OCI-LY1 (cell line): ENCODE measurements at regions not wholly inside any gene's neighbourhood (a gene's known extent, or its start where the extent isn't known, plus 50 kb on each side); places are given as distances from the start of the nearest gene placed in this dataset.

Experiments
- H2AFZ ChIP-seq: fragments of 200-600 bp; sonication (generic), shearing (Covaris generic); 2 replicates; pipeline ENCODE4 v1.6.0; 2014; ENCODE audit warnings: antibody characterized with exemption, mild to moderate bottlenecking, low read length
- H3F3A ChIP-seq: fragments of 200-600 bp; sonication (generic), shearing (Covaris generic); 2 replicates; pipeline ENCODE4 v1.6.0; 2014; ENCODE audit warnings: mild to moderate bottlenecking, antibody characterized with exemption, low read length, moderate library complexity; ENCODE audit not compliant: insufficient read depth
- H3K27ac ChIP-seq: fragments of 200-600 bp; sonication (generic); 2 replicates; pipeline ENCODE4 v1.5.1; 2014; ENCODE audit warnings: low read length, mixed run types, mild to moderate bottlenecking, low read depth; ENCODE audit not compliant: poor library complexity, severe bottlenecking
- H3K27me3 ChIP-seq: fragments of 200-600 bp; sonication (generic); 2 replicates; pipeline ENCODE4 v1.6.0; 2014; ENCODE audit warnings: antibody characterized with exemption, mild to moderate bottlenecking, low read length, moderate library complexity; ENCODE audit not compliant: insufficient read depth
- H3K36me3 ChIP-seq: fragments of 200-600 bp; sonication (generic); 2 replicates; pipeline ENCODE4 v1.6.1; 2014; ENCODE audit warnings: mild to moderate bottlenecking, antibody characterized with exemption, low read length, moderate library complexity, mixed read lengths; ENCODE audit not compliant: insufficient read depth
- H3K4me1 ChIP-seq: fragments of 200-600 bp; sonication (generic); 2 replicates; pipeline ENCODE4 v1.5.1; 2014; ENCODE audit warnings: mild to moderate bottlenecking, low read length, moderate library complexity; ENCODE audit not compliant: insufficient read depth, severe bottlenecking
- H3K4me2 ChIP-seq: fragments of 200-600 bp; sonication (generic), shearing (Covaris generic); 2 replicates; pipeline ENCODE4 v1.6.1; 2014; ENCODE audit warnings: low read length
- H3K4me3 ChIP-seq: fragments of 200-600 bp; sonication (generic); 2 replicates; pipeline ENCODE4 v1.5.1; 2014; ENCODE audit warnings: low read length, low read depth, mild to moderate bottlenecking, mixed read lengths; ENCODE audit not compliant: poor library complexity, severe bottlenecking
- H3K79me2 ChIP-seq: fragments of 200-600 bp; shearing (Covaris generic); 2 replicates; pipeline ENCODE4 v1.6.1; 2016; ENCODE audit warnings: mixed run types, low read length, mixed read lengths; ENCODE audit not compliant: insufficient read depth
- H3K9ac ChIP-seq: fragments of 200-600 bp; sonication (generic), shearing (Covaris generic); 2 replicates; pipeline ENCODE4 v1.6.1; 2014; ENCODE audit warnings: mild to moderate bottlenecking, low read length, mixed read lengths
- H3K9me2 ChIP-seq: fragments of 200-600 bp; sonication (generic), shearing (Covaris generic); 2 replicates; pipeline ENCODE4 v1.6.1; 2014; ENCODE audit warnings: low read depth, mild to moderate bottlenecking, low read length, mixed read lengths
- H3K9me3 ChIP-seq: fragments of 200-600 bp; shearing (Covaris generic); 2 replicates; pipeline ENCODE4 v1.6.1; 2014; ENCODE audit warnings: low read length, mixed read lengths
- H4K20me1 ChIP-seq: fragments of 200-600 bp; sonication (generic), shearing (Covaris generic); 2 replicates; pipeline ENCODE4 v1.6.0; 2016; ENCODE audit warnings: mild to moderate bottlenecking, low read length; ENCODE audit not compliant: insufficient read depth
- CTCF ChIP-seq: fragments of 200-600 bp; sonication (generic), shearing (Covaris generic); IDR thresholded peaks from 2 replicates; pipeline ENCODE4 v1.5.1; 2017; ENCODE audit warnings: mild to moderate bottlenecking, antibody characterized with exemption, low read length, moderate library complexity, mixed read lengths
- EZH2 ChIP-seq: fragments of 200-600 bp; sonication (generic), shearing (Covaris generic); IDR thresholded peaks from 2 replicates; pipeline ENCODE4 v1.8.0; 2017; ENCODE audit warnings: borderline replicate concordance, mixed run types, mild to moderate bottlenecking, antibody characterized with exemption, low read length, moderate library complexity, mixed read lengths

GRCh38 chr5:4370218-4370617 is 769.9 kb upstream of the ADAMTS16 start:
- no peak overlapping the region for H3K27ac ChIP-seq
- no peaks in the 10 kb centered on the region for H4K20me1 ChIP-seq
- TF ChIP-seq EZH2 (no peak), CTCF (no peak)
- H3K9me3 ChIP-seq = no peaks in the 10 kb centered on the region
- H2AFZ ChIP-seq = no peak overlapping the region
- H3K9ac ChIP-seq = no peak overlapping the region
- H3K4me1 ChIP-seq = no peaks in the 10 kb centered on the region
- H3K9me2 ChIP-seq = no peaks in the 10 kb centered on the region
- no peaks in the 10 kb centered on the region for H3K36me3 ChIP-seq
- H3K4me2 ChIP-seq = no peak overlapping the region
- H3K4me3 ChIP-seq = no peak overlapping the region
- no peaks in the 10 kb centered on the region for H3F3A ChIP-seq
- no peaks in the 10 kb centered on the region for H3K27me3 ChIP-seq
- H3K79me2 ChIP-seq = no peaks in the 10 kb centered on the region

GRCh38 chr5:4372481-4372880 is 767.6 kb upstream of the ADAMTS16 start:
- Histone ChIP-seq H2AFZ (no peak overlapping the region), H3K27ac (no peak overlapping the region), H3K79me2 (no peaks in the 10 kb centered on the region), H3K9me3 (no peaks in the 10 kb centered on the region), H3K4me3 (no peak overlapping the region), H3K9ac (no peak overlapping the region), H3K4me2 (no peak overlapping the region), H3K9me2 (no peaks in the 10 kb centered on the region), H3F3A (no peaks in the 10 kb centered on the region), H4K20me1 (no peaks in the 10 kb centered on the region), H3K4me1 (no peaks in the 10 kb centered on the region), H3K36me3 (no peaks in the 10 kb centered on the region), H3K27me3 (no peaks in the 10 kb centered on the region)
- TF ChIP-seq EZH2 = no peak
- TF ChIP-seq CTCF = no peak

GRCh38 chr5:4373051-4373820 is 766.9 kb upstream of the ADAMTS16 start:
- Histone ChIP-seq H3F3A (no peaks in the 10 kb centered on the region), H3K4me2 (no peak overlapping the region), H3K27ac (no peak overlapping the region), H3K4me1 (no peaks in the 10 kb centered on the region), H3K27me3 (no peaks in the 10 kb centered on the region), H3K9me2 (no peaks in the 10 kb centered on the region), H3K9ac (no peak overlapping the region), H4K20me1 (no peaks in the 10 kb centered on the region), H3K4me3 (no peak overlapping the region), H3K36me3 (no peaks in the 10 kb centered on the region), H3K79me2 (no peaks in the 10 kb centered on the region), H3K9me3 (no peaks in the 10 kb centered on the region), H2AFZ (no peak overlapping the region)
- TF ChIP-seq CTCF = no peak
- no peak for TF ChIP-seq EZH2
